ENCODE measurements at regions not wholly inside any gene's neighbourhood (a gene's known extent, or its start where the extent isn't known, plus 50 kb on each side); places are given as distances from the start of the nearest gene placed in this dataset.

DNA sequence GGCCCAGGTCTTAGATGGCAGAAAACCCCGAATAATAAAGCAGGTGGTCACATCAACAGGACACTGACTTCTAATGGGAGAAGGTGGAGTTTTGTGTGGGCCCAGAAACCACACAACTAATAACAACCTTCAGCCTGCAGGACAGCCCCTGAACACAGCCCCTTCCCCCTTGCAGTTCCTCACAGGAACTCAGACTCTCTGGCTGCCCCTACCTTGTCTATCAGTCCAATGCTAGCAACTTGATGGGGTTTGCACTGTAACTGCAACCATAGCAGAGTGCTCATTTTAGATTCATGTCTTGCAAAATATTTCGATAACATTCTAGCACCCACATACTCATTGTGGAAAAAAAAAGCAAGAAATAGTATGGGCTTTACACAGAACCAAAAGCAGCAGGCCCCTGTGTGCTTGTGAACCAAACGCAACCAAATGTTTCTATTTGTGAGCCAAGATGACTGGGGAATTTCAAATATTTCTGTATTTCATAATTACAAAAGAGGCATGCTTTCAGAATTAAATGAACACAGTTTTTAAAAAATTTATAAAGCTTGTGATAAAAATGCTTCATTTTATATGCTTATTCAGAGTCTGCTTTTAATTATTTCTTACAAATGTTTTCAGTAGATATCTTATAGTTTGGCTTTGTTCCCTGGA is 62.7 kb upstream of the PDE4D start:
- BruUV-seq (replicated peaks), result no TSS peak
- Mint-ChIP-seq H3K4me1 (ENCODE audit: insufficient read depth, unreplicated experiment) (no peaks in the 10 kb centered on the region), H3K9me3 (ENCODE audit: unreplicated experiment) (no peaks in the 10 kb centered on the region), H3K4me3 (ENCODE audit: unreplicated experiment) (no peak overlapping the region), H3K27ac (ENCODE audit: low read depth, unreplicated experiment) (no peak overlapping the region), H3K36me3 (ENCODE audit: insufficient read depth, unreplicated experiment) (no peaks in the 10 kb centered on the region), H3K27me3 (ENCODE audit: insufficient read depth, unreplicated experiment) (peaks cover 87% of the 10 kb centered on the region)
- ChIA-PET POLR2A (no interaction called here), CTCF (interaction anchor here (1.2 kb wide), 1 partner anchor 145 kb away, joined by 4 read pairs; no protein-coding TSS in a partner anchor)
- intact Hi-C loops (cut with micrococcal nuclease), result no loop called here
- no peak for DNase-seq (ENCODE audit: unreplicated experiment)
- TF ChIP-seq, protein P1, sequence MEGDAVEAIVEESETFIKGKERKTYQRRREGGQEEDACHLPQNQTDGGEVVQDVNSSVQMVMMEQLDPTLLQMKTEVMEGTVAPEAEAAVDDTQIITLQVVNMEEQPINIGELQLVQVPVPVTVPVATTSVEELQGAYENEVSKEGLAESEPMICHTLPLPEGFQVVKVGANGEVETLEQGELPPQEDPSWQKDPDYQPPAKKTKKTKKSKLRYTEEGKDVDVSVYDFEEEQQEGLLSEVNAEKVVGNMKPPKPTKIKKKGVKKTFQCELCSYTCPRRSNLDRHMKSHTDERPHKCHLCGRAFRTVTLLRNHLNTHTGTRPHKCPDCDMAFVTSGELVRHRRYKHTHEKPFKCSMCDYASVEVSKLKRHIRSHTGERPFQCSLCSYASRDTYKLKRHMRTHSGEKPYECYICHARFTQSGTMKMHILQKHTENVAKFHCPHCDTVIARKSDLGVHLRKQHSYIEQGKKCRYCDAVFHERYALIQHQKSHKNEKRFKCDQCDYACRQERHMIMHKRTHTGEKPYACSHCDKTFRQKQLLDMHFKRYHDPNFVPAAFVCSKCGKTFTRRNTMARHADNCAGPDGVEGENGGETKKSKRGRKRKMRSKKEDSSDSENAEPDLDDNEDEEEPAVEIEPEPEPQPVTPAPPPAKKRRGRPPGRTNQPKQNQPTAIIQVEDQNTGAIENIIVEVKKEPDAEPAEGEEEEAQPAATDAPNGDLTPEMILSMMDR (IDR thresholded peaks at IDR 0.05; ENCODE audit: unreplicated experiment), result no peak

DNA sequence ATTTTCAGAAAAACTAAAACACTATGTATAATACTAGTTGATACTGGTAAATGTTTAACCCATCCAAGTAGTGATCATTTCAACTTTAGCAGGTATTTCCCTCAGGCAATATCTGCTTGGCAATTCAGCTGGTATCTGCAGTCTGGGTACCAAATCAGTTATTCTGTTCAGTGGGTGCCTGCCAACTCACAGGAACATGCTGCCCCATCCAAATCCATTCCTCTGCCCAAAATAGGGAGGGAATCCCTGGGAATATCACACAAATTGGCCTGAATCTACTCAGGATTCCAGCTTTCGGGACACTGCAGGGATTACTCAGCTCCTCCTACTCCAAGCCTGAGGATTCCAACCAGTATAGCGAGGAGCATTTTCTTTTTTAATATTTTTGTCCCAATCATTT is 61.7 kb upstream of the PDE4D start:
- Mint-ChIP-seq H3K4me3 (ENCODE audit: unreplicated experiment) (no peak overlapping the region), H3K9me3 (ENCODE audit: unreplicated experiment) (no peaks in the 10 kb centered on the region), H3K4me1 (ENCODE audit: insufficient read depth, unreplicated experiment) (no peaks in the 10 kb centered on the region), H3K27me3 (ENCODE audit: insufficient read depth, unreplicated experiment) (peaks cover 79% of the 10 kb centered on the region), H3K36me3 (ENCODE audit: insufficient read depth, unreplicated experiment) (no peaks in the 10 kb centered on the region), H3K27ac (ENCODE audit: low read depth, unreplicated experiment) (no peak overlapping the region)
- no TSS peak for BruUV-seq (replicated peaks)
- TF ChIP-seq, protein P1 (IDR thresholded peaks at IDR 0.05; ENCODE audit: unreplicated experiment), result no peak
- ChIA-PET CTCF (interaction anchor here (0.6 to 1.2 kb wide), 2 partner anchors 144 to 347 kb away, joined by 3 to 4 read pairs; no protein-coding TSS in a partner anchor), POLR2A (interaction anchor here (0.6 kb wide), 1 partner anchor 1355 kb away, joined by 3 read pairs; no protein-coding TSS in a partner anchor)
- intact Hi-C loops (cut with micrococcal nuclease), result no loop called here
- no peak for DNase-seq (ENCODE audit: unreplicated experiment)

DNA sequence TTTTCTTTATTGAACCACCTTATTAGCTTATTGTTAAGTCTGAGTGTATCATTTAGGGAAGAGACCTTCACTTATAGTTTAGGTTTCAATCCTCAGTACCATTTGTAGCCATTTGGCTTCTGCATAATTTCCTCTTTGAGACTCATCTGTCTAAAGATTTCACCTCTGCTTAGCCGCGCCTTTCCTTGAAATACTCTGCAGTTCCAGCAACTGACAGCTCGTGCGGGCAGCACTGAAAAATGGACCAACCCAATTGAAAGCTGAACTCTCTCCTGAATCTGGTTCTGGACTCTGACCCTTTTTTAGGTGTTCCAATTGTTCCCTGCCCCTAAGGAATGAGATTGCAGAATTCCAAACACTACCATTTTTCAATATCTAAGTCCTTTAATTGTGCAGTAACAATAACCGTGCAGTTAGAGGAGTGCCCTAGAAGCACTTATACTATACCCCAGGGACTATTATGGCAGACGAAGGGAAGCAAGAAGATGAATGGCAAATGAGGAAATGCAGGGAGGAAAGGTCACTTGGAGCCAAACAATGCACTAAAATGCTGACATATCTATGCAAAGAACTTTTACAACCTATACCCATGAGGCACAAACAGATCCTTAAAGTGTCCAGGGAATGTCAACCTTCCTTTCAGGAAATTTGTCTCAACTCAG is 50.1 kb upstream of the PDE4D start:
- Mint-ChIP-seq H3K9me3 (ENCODE audit: unreplicated experiment) (no peaks in the 10 kb centered on the region), H3K4me3 (ENCODE audit: unreplicated experiment) (no peak overlapping the region), H3K27ac (ENCODE audit: low read depth, unreplicated experiment) (no peak overlapping the region), H3K4me1 (ENCODE audit: insufficient read depth, unreplicated experiment) (no peaks in the 10 kb centered on the region), H3K27me3 (ENCODE audit: insufficient read depth, unreplicated experiment) (peaks cover 74% of the 10 kb centered on the region), H3K36me3 (ENCODE audit: insufficient read depth, unreplicated experiment) (no peaks in the 10 kb centered on the region)
- intact Hi-C loops (cut with micrococcal nuclease), result no loop called here
- no peak for DNase-seq (ENCODE audit: unreplicated experiment)
- ChIA-PET CTCF (interaction anchor here (0.6 to 1.2 kb wide), 3 partner anchors 16 to 793 kb away, joined by 3 to 4 read pairs (median 4); no protein-coding TSS in a partner anchor), POLR2A (no interaction called here)
- no TSS peak for BruUV-seq (replicated peaks)
- TF ChIP-seq, protein P1 (IDR thresholded peaks at IDR 0.05; ENCODE audit: unreplicated experiment), result no peak

Measured in MCF 10A (cell line).